GM20000 (cell line): ENCODE measurements at regions not wholly inside any gene's neighbourhood (a gene's known extent, or its start where the extent isn't known, plus 50 kb on each side); places are given as distances from the start of the nearest gene placed in this dataset.

Experiments
- DNase-seq: peaks from one replicate; pipeline ENCODE4 v3.0.0; 2012; ENCODE audit warnings: low spot score
- CTCF ChIP-seq: IDR thresholded peaks from 2 replicates; pipeline ENCODE4 v1.5.1; 2012; ENCODE audit warnings: mild to moderate bottlenecking, control low read depth; ENCODE audit errors: extremely low read depth, missing control alignments

- no peak for TF ChIP-seq CTCF
- no peak for DNase-seq
Observed at GRCh38 chr17:53033297-53033696, 789.4 kb upstream of the KIF2B start.

GRCh38 chr17:53032861-53033271 lies 789.9 kb upstream of the KIF2B start:
- no peak for TF ChIP-seq CTCF
- no peak for DNase-seq

- no peak for TF ChIP-seq CTCF
- no peak for DNase-seq
Observed at GRCh38 chr17:53017227-53017626, 805.5 kb upstream of the KIF2B start.

DNA sequence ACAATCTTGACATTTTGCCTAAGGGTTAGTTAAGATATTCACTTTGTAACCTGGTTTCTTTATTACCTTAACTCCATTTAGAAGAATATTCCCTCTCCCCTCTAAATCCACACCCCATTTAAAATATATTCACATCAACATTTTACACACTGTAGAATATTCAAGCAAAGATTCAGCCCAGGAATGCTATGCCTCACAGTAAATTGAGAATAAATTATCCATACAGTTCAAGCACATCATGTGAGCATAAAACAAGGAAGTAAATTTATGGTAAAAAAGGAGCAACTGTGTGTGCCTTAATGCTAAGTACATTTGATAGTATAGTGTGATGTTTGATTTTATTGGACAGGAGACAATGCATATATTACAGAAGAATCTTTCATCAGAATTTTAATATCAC lies 806.6 kb upstream of the KIF2B start:
- DNase-seq, result no peak
- TF ChIP-seq CTCF, result no peak

GRCh38 chr17:53012364-53012763 lies 810.4 kb upstream of the KIF2B start:
- no peak for DNase-seq
- no peak for TF ChIP-seq CTCF

DNA sequence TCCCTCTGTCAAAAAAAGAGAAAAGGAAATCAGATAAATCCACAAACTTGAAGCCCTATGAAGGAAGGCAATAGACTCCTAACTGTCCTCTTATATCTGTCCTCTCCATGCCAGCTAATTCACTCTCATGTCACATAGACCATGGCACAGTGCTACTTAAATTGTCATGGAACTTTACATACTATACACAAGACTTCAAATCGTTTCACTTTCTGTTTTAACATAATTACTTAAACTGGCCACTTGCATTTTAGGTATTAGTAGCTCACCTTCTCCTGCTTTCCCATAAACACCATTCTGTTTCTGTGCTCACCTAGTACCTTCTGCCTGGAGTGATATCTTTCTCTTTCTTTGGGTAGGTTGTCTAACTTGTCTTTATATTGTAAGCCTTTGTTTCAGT lies 816.7 kb upstream of the KIF2B start:
- no peak for DNase-seq
- no peak for TF ChIP-seq CTCF

DNA sequence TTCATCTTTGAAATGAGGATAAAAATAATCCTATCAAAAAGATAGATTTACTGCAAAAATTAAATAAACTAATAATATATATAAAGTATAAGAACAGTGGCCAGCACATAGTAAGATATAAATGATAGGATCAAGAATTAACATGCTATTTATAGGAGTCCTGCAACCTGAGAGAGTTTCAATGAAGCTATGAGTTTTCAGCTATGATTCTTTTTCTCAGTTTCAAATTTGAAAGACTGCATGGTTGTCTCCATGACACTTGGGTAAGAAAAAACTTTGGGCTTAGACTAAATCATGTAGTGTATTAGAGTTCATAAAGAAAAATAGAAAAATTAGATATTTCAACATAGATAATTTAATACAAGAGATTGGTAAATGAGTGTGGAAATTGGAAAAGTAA lies 817.8 kb upstream of the KIF2B start:
- no peak for DNase-seq
- TF ChIP-seq CTCF, result no peak
